OCI-LY7 (cell line): ENCODE measurements at regions not wholly inside any gene's neighbourhood (a gene's known extent, or its start where the extent isn't known, plus 50 kb on each side); places are given as distances from the start of the nearest gene placed in this dataset.

Experiments used
- BruUV-seq: library from RNA; stranded (reverse); fragments of 400-500 nt; replicated peaks from 2 replicates; lab custom pipeline; 2021; lab: Mats Ljungman, UMichigan
- CTCF ChIA-PET: fragments of 300-600 bp; sonication (Branson Sonifier 250); formaldehyde crosslinking; loops from one replicate; lab custom pipeline; 2022; ENCODE audit warnings: antibody characterized with exemption; ENCODE audit not compliant: unreplicated experiment; lab: Charles Lee
- POLR2A ChIA-PET: fragments of 300-600 bp; sonication (Branson Sonifier 250); formaldehyde crosslinking; loops from one replicate; lab custom pipeline; 2022; ENCODE audit warnings: antibody characterized with exemption; lab: Charles Lee
- DNase-seq: peaks from one replicate; pipeline ENCODE4 v3.0.0-alpha.2; 2015; ENCODE audit warnings: low spot score
- H2AFZ ChIP-seq: fragments of 200-600 bp; sonication (generic), shearing (Covaris generic); 2 replicates; pipeline ENCODE4 v1.6.1; 2014; ENCODE audit warnings: mild to moderate bottlenecking, antibody characterized with exemption, low read length, moderate library complexity
- H3K27ac ChIP-seq: fragments of 200-600 bp; sonication (generic); 2 replicates; pipeline ENCODE4 v1.5.1; 2014; ENCODE audit warnings: mixed run types, low read depth, mild to moderate bottlenecking, moderate library complexity, low read length, inconsistent platforms; ENCODE audit not compliant: poor library complexity, severe bottlenecking
- H3K36me3 ChIP-seq: fragments of 200-600 bp; sonication (generic); 2 replicates; pipeline ENCODE4 v1.6.1; 2014; ENCODE audit warnings: mild to moderate bottlenecking, antibody characterized with exemption, low read length, moderate library complexity, mixed read lengths; ENCODE audit not compliant: insufficient read depth
- H3K4me1 ChIP-seq: fragments of 200-600 bp; sonication (generic); 2 replicates; pipeline ENCODE4 v1.5.1; 2014; ENCODE audit warnings: mild to moderate bottlenecking, low read length; ENCODE audit not compliant: insufficient read depth, poor library complexity, severe bottlenecking
- H3K4me2 ChIP-seq: fragments of 200-600 bp; sonication (generic); 2 replicates; pipeline ENCODE4 v1.6.1; 2014; ENCODE audit warnings: mild to moderate bottlenecking, low read length
- H3K4me3 ChIP-seq: fragments of 200-600 bp; sonication (generic); 2 replicates; pipeline ENCODE4 v1.5.1; 2014; ENCODE audit warnings: mild to moderate bottlenecking, low read depth, low read length; ENCODE audit not compliant: poor library complexity, severe bottlenecking
- H3K79me2 ChIP-seq: fragments of 200-600 bp; sonication (generic); 2 replicates; pipeline ENCODE4 v1.6.1; 2016; ENCODE audit warnings: low read depth, mild to moderate bottlenecking, low read length, moderate library complexity, mixed read lengths; ENCODE audit not compliant: insufficient read depth
- H3K9me2 ChIP-seq: fragments of 200-600 bp; sonication (generic); 2 replicates; pipeline ENCODE4 v1.6.1; 2016; ENCODE audit warnings: mild to moderate bottlenecking, low read length, mixed read lengths; ENCODE audit not compliant: insufficient read depth
- H3K9me3 ChIP-seq: fragments of 200-600 bp; sonication (generic); 2 replicates; pipeline ENCODE4 v1.6.1; 2014; ENCODE audit warnings: mild to moderate bottlenecking, mixed run types, low read length, mixed read lengths
- H4K20me1 ChIP-seq: fragments of 200-600 bp; sonication (generic); 2 replicates; pipeline ENCODE4 v1.6.1; 2014; ENCODE audit warnings: mild to moderate bottlenecking, antibody characterized with exemption, low read length, moderate library complexity, mixed read lengths; ENCODE audit not compliant: insufficient read depth
- CTCF ChIP-seq: fragments of 200-600 bp; sonication (generic); conservative IDR thresholded peaks from 2 replicates; pipeline ENCODE4 v1.5.1; 2014; ENCODE audit warnings: mild to moderate bottlenecking, antibody characterized with exemption, low read length, moderate library complexity, mixed read lengths
- EZH2phosphoT487 ChIP-seq: fragments of 200-600 bp; sonication (generic); IDR thresholded peaks from 2 replicates; pipeline ENCODE4 v1.6.1; 2018; ENCODE audit warnings: low read depth, borderline replicate concordance, mild to moderate bottlenecking, mixed run types, antibody characterized with exemption, low read length, moderate library complexity, mixed read lengths
- intact Hi-C: fragments of 100-400 bp; cut with micrococcal nuclease; formaldehyde crosslinking; loops from one replicate; pipeline ENCODE4 v1.10.0; 2022; ENCODE audit not compliant: unreplicated experiment

GRCh38 chr10:10798102-10798863 is 219.4 kb upstream of the CELF2 start:
- H2AFZ ChIP-seq = no peak overlapping the region
- H3K36me3 ChIP-seq = no peaks in the 10 kb centered on the region
- TF ChIP-seq EZH2phosphoT487 (no peak), CTCF (no peak)
- no peak overlapping the region for H3K4me2 ChIP-seq
- no peaks in the 10 kb centered on the region for H3K4me1 ChIP-seq
- no TSS peak for BruUV-seq
- H3K9me3 ChIP-seq = no peaks in the 10 kb centered on the region
- intact Hi-C loops = no loop called here
- no peak for DNase-seq
- no peaks in the 10 kb centered on the region for H4K20me1 ChIP-seq
- ChIA-PET CTCF (no interaction called here), POLR2A (interaction anchor here (0.9 kb wide), 1 partner anchor 159 kb away, joined by 4 read pairs; no protein-coding TSS in a partner anchor)
- no peaks in the 10 kb centered on the region for H3K9me2 ChIP-seq
- H3K27ac ChIP-seq = no peak overlapping the region
- H3K79me2 ChIP-seq = no peaks in the 10 kb centered on the region
- no peak overlapping the region for H3K4me3 ChIP-seq

- no peaks in the 10 kb centered on the region for H3K36me3 ChIP-seq
- CTCF ChIA-PET = no interaction called here
- H3K27ac ChIP-seq = no peak overlapping the region
- no peak overlapping the region for H3K4me2 ChIP-seq
- H3K4me3 ChIP-seq = no peak overlapping the region
- DNase-seq = no peak
- intact Hi-C loops = no loop called here
- H3K9me3 ChIP-seq = no peaks in the 10 kb centered on the region
- no peaks in the 10 kb centered on the region for H3K79me2 ChIP-seq
- no peak overlapping the region for H2AFZ ChIP-seq
- TF ChIP-seq EZH2phosphoT487 = no peak
- no peak for TF ChIP-seq CTCF
- no TSS peak for BruUV-seq
- POLR2A ChIA-PET = no interaction called here
- H4K20me1 ChIP-seq = no peaks in the 10 kb centered on the region
- no peaks in the 10 kb centered on the region for H3K9me2 ChIP-seq
- H3K4me1 ChIP-seq = no peaks in the 10 kb centered on the region
Observed at GRCh38 chr10:10798864-10799192, 218.8 kb upstream of the CELF2 start.

- no TSS peak for BruUV-seq
- POLR2A ChIA-PET = no interaction called here
Observed at GRCh38 chr10:10800961-10801360, 216.7 kb upstream of the CELF2 start.

More at GRCh38 chr10:10800961-10801360, 216.7 kb upstream of the CELF2 start:
- Histone ChIP-seq H3K4me3 (no peak overlapping the region), H3K9me2 (no peaks in the 10 kb centered on the region), H4K20me1 (no peaks in the 10 kb centered on the region), H3K36me3 (no peaks in the 10 kb centered on the region), H3K9me3 (no peaks in the 10 kb centered on the region), H2AFZ (no peak overlapping the region), H3K79me2 (no peaks in the 10 kb centered on the region), H3K27ac (no peak overlapping the region), H3K4me2 (no peak overlapping the region), H3K4me1 (no peaks in the 10 kb centered on the region)
- no peak for DNase-seq
- intact Hi-C loops = no loop called here
- CTCF ChIA-PET = no interaction called here
- TF ChIP-seq EZH2phosphoT487 = no peak
